ENCODE measurements at regions not wholly inside any gene's neighbourhood (a gene's known extent, or its start where the extent isn't known, plus 50 kb on each side); places are given as distances from the start of the nearest gene placed in this dataset.

- no peak for DNase-seq
These were observed 102.9 kb upstream of the RIOK3 start for GRCh38 chr18:23350188-23350587.

GRCh38 chr18:23351521-23351920, 101.6 kb upstream of the RIOK3 start:
- no peak for DNase-seq

GRCh38 chr18:23352042-23352441, 101.0 kb upstream of the RIOK3 start:
- DNase-seq: no peak

GRCh38 chr18:23353459-23353858, 99.6 kb upstream of the RIOK3 start:
- no peak for DNase-seq

- DNase-seq: no peak
These were observed 98.5 kb upstream of the RIOK3 start for GRCh38 chr18:23354625-23355024.

- no peak for DNase-seq
These were observed 97.9 kb upstream of the RIOK3 start for GRCh38 chr18:23355206-23355605.

GRCh38 chr18:23356424-23356823, 96.7 kb upstream of the RIOK3 start:
- DNase-seq: no peak

GRCh38 chr18:23356915-23357601, 96.0 kb upstream of the RIOK3 start:
- no peak for DNase-seq

- no peak for DNase-seq
These were observed 95.0 kb upstream of the RIOK3 start for GRCh38 chr18:23357996-23358594.

- no peak for DNase-seq
These were observed 93.7 kb upstream of the RIOK3 start for GRCh38 chr18:23359421-23359820.

GRCh38 chr18:23363865-23364570, 89.1 kb upstream of the RIOK3 start:
- DNase-seq: no peak

GRCh38 chr18:23365602-23366001, 87.5 kb upstream of the RIOK3 start:
- no peak for DNase-seq

GRCh38 chr18:23369266-23369665, 83.8 kb upstream of the RIOK3 start:
- DNase-seq: no peak

- no peak for DNase-seq
These were observed 79.5 kb upstream of the RIOK3 start for GRCh38 chr18:23373570-23373969.

- no peak for DNase-seq
These were observed 75.3 kb upstream of the RIOK3 start for GRCh38 chr18:23377669-23378301.

GRCh38 chr18:23378302-23378686, 74.8 kb upstream of the RIOK3 start:
- no peak for DNase-seq

- DNase-seq: no peak
These were observed 73.0 kb upstream of the RIOK3 start for GRCh38 chr18:23380001-23380550.

- DNase-seq: no peak
These were observed 72.3 kb upstream of the RIOK3 start for GRCh38 chr18:23380817-23381216.

- DNase-seq: no peak
These were observed 69.6 kb upstream of the RIOK3 start for GRCh38 chr18:23383494-23383893.

GRCh38 chr18:23384778-23385736, 68.0 kb upstream of the RIOK3 start:
- DNase-seq: no peak

- DNase-seq: no peak
These were observed 66.8 kb upstream of the RIOK3 start for GRCh38 chr18:23386317-23386716.

- no peak for DNase-seq
These were observed 65.8 kb upstream of the RIOK3 start for GRCh38 chr18:23387265-23387664.
